Subcutaneous abdominal adipose tissue (tissue), 5 donors: ENCODE measurements at regions not wholly inside any gene's neighbourhood (a gene's known extent, or its start where the extent isn't known, plus 50 kb on each side); places are given as distances from the start of the nearest gene placed in this dataset.

Experiments
- H3K27ac ChIP-seq: one replicate; pipeline ENCODE4 v1.7.0; 2013; ENCODE audit warnings: low read depth, mild to moderate bottlenecking, inconsistent platforms, low read length, moderate library complexity
- H3K27me3 ChIP-seq, 5 donors: one replicate each; pipeline ENCODE4 v1.7.0; 2013; ENCODE audit warnings: low read length in 5 of 5, inconsistent platforms in 1 of 5; ENCODE audit not compliant: control insufficient read depth in 5 of 5, insufficient read depth in 4 of 5
- H3K36me3 ChIP-seq, 5 donors: one replicate each; pipeline ENCODE4 v1.7.0; 2013; ENCODE audit warnings: low read length in 5 of 5; ENCODE audit not compliant: control insufficient read depth in 5 of 5, insufficient read depth in 5 of 5
- H3K4me1 ChIP-seq, 5 donors: one replicate each; pipeline ENCODE4 v1.7.0; 2013; ENCODE audit warnings: low read length in 5 of 5, mild to moderate bottlenecking in 3 of 5, moderate library complexity in 1 of 5; ENCODE audit not compliant: control insufficient read depth in 5 of 5, insufficient read depth in 5 of 5
- H3K4me3 ChIP-seq, 5 donors: one replicate each; pipeline ENCODE4 v1.7.0; 2013; ENCODE audit warnings: low read length in 5 of 5, low read depth in 1 of 5
- H3K9ac ChIP-seq, 5 donors: one replicate each; pipeline ENCODE4 v1.7.0; 2013; ENCODE audit warnings: low read length in 5 of 5, mild to moderate bottlenecking in 4 of 5, moderate library complexity in 3 of 5
- H3K9me3 ChIP-seq, 5 donors: one replicate each; pipeline ENCODE4 v1.7.0; 2013; ENCODE audit warnings: low read length in 5 of 5; ENCODE audit not compliant: control insufficient read depth in 5 of 5
- donor health status: healthy.
- donor health status: healthy.
- donor health status: healthy.
- donor health status: healthy.
- donor health status: healthy.

GRCh38 chr13:59442944-59443486 lies 720.7 kb downstream of the DIAPH3 start:
- no peaks in the 10 kb centered on the region for H3K27me3 ChIP-seq
- H3K27ac ChIP-seq: no peak overlapping the region
- H3K36me3 ChIP-seq: no peaks in the 10 kb centered on the region
- H3K4me3 ChIP-seq: no peak overlapping the region
- no peaks in the 10 kb centered on the region for H3K4me1 ChIP-seq
- no peak overlapping the region for H3K9ac ChIP-seq
- H3K9me3 ChIP-seq: no peaks in the 10 kb centered on the region

GRCh38 chr13:59444210-59444857 lies 719.4 kb downstream of the DIAPH3 start:
- Histone ChIP-seq H3K9me3 (no peaks in the 10 kb centered on the region), H3K4me3 (no peak overlapping the region), H3K27ac (no peak overlapping the region), H3K4me1 (no peaks in the 10 kb centered on the region), H3K9ac (no peak overlapping the region), H3K27me3 (no peaks in the 10 kb centered on the region), H3K36me3 (no peaks in the 10 kb centered on the region)

- Histone ChIP-seq H3K27me3 (no peaks in the 10 kb centered on the region), H3K36me3 (no peaks in the 10 kb centered on the region), H3K27ac (no peak overlapping the region), H3K4me1 (no peaks in the 10 kb centered on the region), H3K9ac (no peak overlapping the region), H3K4me3 (no peak overlapping the region), H3K9me3 (no peaks in the 10 kb centered on the region)
These were observed 717.9 kb downstream of the DIAPH3 start for GRCh38 chr13:59445812-59446211.

- Histone ChIP-seq H3K9ac (no peak overlapping the region), H3K36me3 (no peaks in the 10 kb centered on the region), H3K27me3 (no peaks in the 10 kb centered on the region), H3K9me3 (no peaks in the 10 kb centered on the region), H3K27ac (no peak overlapping the region), H3K4me3 (no peak overlapping the region), H3K4me1 (no peaks in the 10 kb centered on the region)
These were observed 717.3 kb downstream of the DIAPH3 start for GRCh38 chr13:59446391-59446790.

DNA sequence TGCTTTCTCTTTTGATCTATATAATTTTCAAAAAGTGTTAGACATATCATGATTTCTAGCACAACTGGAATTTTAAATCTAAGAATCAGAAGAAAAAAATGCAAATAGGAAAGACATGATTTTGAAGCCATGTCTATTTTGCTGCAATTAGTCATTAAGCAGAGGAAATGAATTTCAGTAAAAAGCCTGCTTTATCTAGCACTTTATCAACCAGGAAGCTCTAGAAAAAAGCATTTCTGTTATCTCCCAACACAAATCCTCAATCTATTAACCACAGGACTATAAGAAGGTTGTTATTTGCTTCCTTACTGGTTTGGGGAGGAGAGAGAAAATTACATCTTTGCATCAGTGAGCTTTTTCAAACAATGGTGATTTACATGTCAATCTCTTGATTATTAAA lies 716.7 kb downstream of the DIAPH3 start:
- H3K36me3 ChIP-seq: no peaks in the 10 kb centered on the region
- no peak overlapping the region for H3K4me3 ChIP-seq

GRCh38 chr13:59447846-59448620 lies 715.7 kb downstream of the DIAPH3 start:
- H3K9ac ChIP-seq: no peak overlapping the region
- no peaks in the 10 kb centered on the region for H3K27me3 ChIP-seq
- no peak overlapping the region for H3K27ac ChIP-seq
- H3K36me3 ChIP-seq: no peaks in the 10 kb centered on the region
- no peak overlapping the region for H3K4me3 ChIP-seq
- peaks cover 0 to 10% (median 2%) of the 10 kb centered on the region in 5 donors for H3K4me1 ChIP-seq
- no peaks in the 10 kb centered on the region for H3K9me3 ChIP-seq

More for the DNA sequence above, 716.7 kb downstream of the DIAPH3 start:
- no peak overlapping the region for H3K27ac ChIP-seq
- H3K27me3 ChIP-seq: no peaks in the 10 kb centered on the region
- no peaks in the 10 kb centered on the region for H3K9me3 ChIP-seq
- H3K9ac ChIP-seq: no peak overlapping the region
- peaks cover 0 to 4% (median 0%) of the 10 kb centered on the region in 5 donors for H3K4me1 ChIP-seq

GRCh38 chr13:59449750-59450149 lies 714.0 kb downstream of the DIAPH3 start:
- H3K4me3 ChIP-seq: no peak overlapping the region
- no peaks in the 10 kb centered on the region for H3K36me3 ChIP-seq
- peaks cover 0 to 10% (median 2%) of the 10 kb centered on the region in 5 donors for H3K4me1 ChIP-seq
- no peaks in the 10 kb centered on the region for H3K9me3 ChIP-seq
- H3K27ac ChIP-seq: no peak overlapping the region
- no peaks in the 10 kb centered on the region for H3K27me3 ChIP-seq
- H3K9ac ChIP-seq: no peak overlapping the region

GRCh38 chr13:59450229-59450628 lies 713.5 kb downstream of the DIAPH3 start:
- Histone ChIP-seq H3K27ac (no peak overlapping the region), H3K9me3 (no peaks in the 10 kb centered on the region)

GRCh38 chr13:59451236-59451635 lies 712.5 kb downstream of the DIAPH3 start:
- no peaks in the 10 kb centered on the region for H3K9me3 ChIP-seq
- no peaks in the 10 kb centered on the region for H3K27me3 ChIP-seq
- H3K36me3 ChIP-seq: no peaks in the 10 kb centered on the region
- peaks cover 0 to 10% (median 2%) of the 10 kb centered on the region in 5 donors for H3K4me1 ChIP-seq
- no peak overlapping the region for H3K27ac ChIP-seq
- no peak overlapping the region for H3K4me3 ChIP-seq
- H3K9ac ChIP-seq: no peak overlapping the region

More at GRCh38 chr13:59450229-59450628, 713.5 kb downstream of the DIAPH3 start:
- Histone ChIP-seq H3K27me3 (no peaks in the 10 kb centered on the region), H3K4me1 (peaks cover 0 to 10% (median 2%) of the 10 kb centered on the region in 5 donors), H3K4me3 (no peak overlapping the region), H3K9ac (no peak overlapping the region), H3K36me3 (no peaks in the 10 kb centered on the region)

- Histone ChIP-seq H3K9ac (no peak overlapping the region), H3K36me3 (no peaks in the 10 kb centered on the region)
These were observed 711.4 kb downstream of the DIAPH3 start for GRCh38 chr13:59452189-59452890.

More at GRCh38 chr13:59452189-59452890, 711.4 kb downstream of the DIAPH3 start:
- Histone ChIP-seq H3K27me3 (no peaks in the 10 kb centered on the region), H3K9me3 (no peaks in the 10 kb centered on the region), H3K27ac (no peak overlapping the region), H3K4me3 (no peak overlapping the region), H3K4me1 (peaks cover 0 to 10% (median 2%) of the 10 kb centered on the region in 5 donors)
